OCI-LY7 (cell line): ENCODE measurements at regions not wholly inside any gene's neighbourhood (a gene's known extent, or its start where the extent isn't known, plus 50 kb on each side); places are given as distances from the start of the nearest gene placed in this dataset.

Experiments
- CTCF ChIP-seq: fragments of 200-600 bp; sonication (generic); conservative IDR thresholded peaks from 2 replicates; pipeline ENCODE4 v1.5.1; 2014; ENCODE audit warnings: mild to moderate bottlenecking, antibody characterized with exemption, low read length, moderate library complexity, mixed read lengths
- EZH2phosphoT487 ChIP-seq: fragments of 200-600 bp; sonication (generic); IDR thresholded peaks from 2 replicates; pipeline ENCODE4 v1.6.1; 2018; ENCODE audit warnings: low read depth, borderline replicate concordance, mild to moderate bottlenecking, mixed run types, antibody characterized with exemption, low read length, moderate library complexity, mixed read lengths

GRCh38 chr3:145981056-145981455 lies 179.9 kb downstream of the PLOD2 start:
- no peak for TF ChIP-seq CTCF
- no peak for TF ChIP-seq EZH2phosphoT487
